ENCODE measurements at regions not wholly inside any gene's neighbourhood (a gene's known extent, or its start where the extent isn't known, plus 50 kb on each side); places are given as distances from the start of the nearest gene placed in this dataset.

DNA sequence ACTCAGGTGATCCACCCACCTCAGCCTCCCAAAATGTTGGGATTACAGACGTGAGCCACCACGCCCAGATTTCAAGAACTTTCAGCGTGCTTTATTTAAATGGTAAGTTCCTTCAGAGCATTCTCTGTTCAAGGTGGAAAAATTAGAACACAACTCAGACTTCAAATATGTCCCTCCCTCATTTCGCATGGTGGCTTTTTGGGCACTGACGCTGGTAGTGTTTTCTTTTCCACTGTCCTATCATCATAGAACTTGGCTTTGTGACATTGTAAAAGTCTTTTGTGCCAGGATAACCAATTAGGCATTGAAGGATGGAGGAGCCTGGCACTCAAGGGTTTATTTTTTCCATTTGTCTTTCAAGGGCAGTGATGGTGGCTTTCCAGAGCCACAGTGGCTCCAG is 190.8 kb downstream of the NUAK1 start:
- no peak for DNase-seq

DNA sequence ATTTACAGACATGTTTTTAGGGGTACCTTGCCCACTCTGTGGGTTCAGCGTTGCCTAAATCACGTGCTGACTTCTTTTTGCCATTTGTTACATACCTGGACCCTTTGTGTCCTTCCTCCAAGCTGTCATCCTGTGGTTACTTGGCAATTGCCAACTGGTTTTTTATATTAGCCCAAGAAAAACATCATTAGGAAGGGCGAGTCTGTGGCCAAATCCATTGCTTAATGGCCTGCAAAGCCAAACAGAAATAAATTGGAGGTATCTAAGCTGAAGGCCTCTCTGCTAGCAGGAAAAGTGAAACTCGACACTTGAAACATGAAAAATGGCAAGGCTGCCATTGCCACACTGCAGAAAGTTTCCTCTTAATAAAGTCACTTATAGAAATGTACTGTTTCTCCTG is 190.4 kb downstream of the NUAK1 start:
- Histone ChIP-seq H3K4me3 (ENCODE audit: low read length) (no peak overlapping the region), H3K9me3 (ENCODE audit: control insufficient read depth in 2 of 3, low read length in 3 of 3) (peaks cover 0 to 3% (median 0%) of the 10 kb centered on the region in 3 experiments), H3K36me3 (ENCODE audit: control insufficient read depth in 2 of 3, insufficient read depth in 3 of 3, low read length in 3 of 3) (no peaks in the 10 kb centered on the region), H3K4me1 (ENCODE audit: control insufficient read depth in 2 of 2, insufficient read depth in 2 of 2, low read length in 2 of 2) (no peaks in the 10 kb centered on the region), H3K27ac (ENCODE audit: low read depth, low read length) (no peak overlapping the region), H3K27me3 (ENCODE audit: control insufficient read depth in 2 of 2, insufficient read depth in 2 of 2, low read length in 2 of 2) (no peaks in the 10 kb centered on the region)
- peaks cover 0 to 13% (median 6%) of the 10 kb centered on the region in 11 donors for H3K9me3 Mint-ChIP-seq
- H3K36me3 Mint-ChIP-seq: no peaks in the 10 kb centered on the region
- intact Hi-C loops (cut with micrococcal nuclease): no loop called here
- no peak overlapping the region for H3K27ac Mint-ChIP-seq
- no peak for DNase-seq
- H3K27me3 Mint-ChIP-seq: peaks cover 0 to 15% (median 5%) of the 10 kb centered on the region in 5 donors
- CTCF ChIA-PET: no interaction called here
- no peak overlapping the region for H3K4me3 Mint-ChIP-seq
- no peaks in the 10 kb centered on the region for H3K4me1 Mint-ChIP-seq
- no peak for ATAC-seq
- POLR2A ChIA-PET: no interaction called here

More for the DNA sequence above, 190.8 kb downstream of the NUAK1 start:
- Histone ChIP-seq H3K4me1 (ENCODE audit: control insufficient read depth in 2 of 2, insufficient read depth in 2 of 2, low read length in 2 of 2) (no peaks in the 10 kb centered on the region), H3K36me3 (ENCODE audit: control insufficient read depth in 2 of 3, insufficient read depth in 3 of 3, low read length in 3 of 3) (no peaks in the 10 kb centered on the region), H3K4me3 (ENCODE audit: low read length) (no peak overlapping the region), H3K9me3 (ENCODE audit: control insufficient read depth in 2 of 3, low read length in 3 of 3) (peaks cover 0 to 3% (median 0%) of the 10 kb centered on the region in 3 experiments), H3K27me3 (ENCODE audit: control insufficient read depth in 2 of 2, insufficient read depth in 2 of 2, low read length in 2 of 2) (no peaks in the 10 kb centered on the region), H3K27ac (ENCODE audit: low read depth, low read length) (no peak overlapping the region)
- CTCF ChIA-PET: no interaction called here
- Mint-ChIP-seq H3K27ac (no peak overlapping the region), H3K4me1 (no peaks in the 10 kb centered on the region), H3K27me3 (peaks cover 0 to 16% (median 9%) of the 10 kb centered on the region in 5 donors), H3K36me3 (no peaks in the 10 kb centered on the region), H3K4me3 (no peak overlapping the region), H3K9me3 (peaks cover 0 to 15% (median 6%) of the 10 kb centered on the region in 11 donors)
- POLR2A ChIA-PET: no interaction called here
- intact Hi-C loops (cut with micrococcal nuclease): no loop called here
- no peak for ATAC-seq

DNA sequence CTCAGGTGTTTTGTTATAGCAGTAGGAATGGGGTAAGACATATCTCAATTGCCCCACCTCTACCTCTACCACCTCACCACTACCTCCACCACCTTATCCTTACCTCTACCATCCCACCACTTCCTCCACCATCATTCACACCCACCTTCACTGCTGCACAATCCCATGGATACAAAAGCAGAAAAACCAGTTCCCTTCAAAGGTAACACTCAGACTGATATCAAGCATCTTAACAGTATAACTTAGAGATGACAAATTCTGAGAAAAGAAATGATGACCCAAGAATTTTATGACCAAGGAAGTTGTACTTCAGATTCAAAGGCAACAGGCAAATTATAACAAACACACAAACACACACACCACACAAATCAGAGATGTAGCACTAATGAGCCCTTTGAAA is 189.4 kb downstream of the NUAK1 start:
- H3K27ac ChIP-seq (ENCODE audit: low read depth, low read length): no peak overlapping the region
- ATAC-seq: no peak
- H3K4me3 Mint-ChIP-seq: no peak overlapping the region

DNA sequence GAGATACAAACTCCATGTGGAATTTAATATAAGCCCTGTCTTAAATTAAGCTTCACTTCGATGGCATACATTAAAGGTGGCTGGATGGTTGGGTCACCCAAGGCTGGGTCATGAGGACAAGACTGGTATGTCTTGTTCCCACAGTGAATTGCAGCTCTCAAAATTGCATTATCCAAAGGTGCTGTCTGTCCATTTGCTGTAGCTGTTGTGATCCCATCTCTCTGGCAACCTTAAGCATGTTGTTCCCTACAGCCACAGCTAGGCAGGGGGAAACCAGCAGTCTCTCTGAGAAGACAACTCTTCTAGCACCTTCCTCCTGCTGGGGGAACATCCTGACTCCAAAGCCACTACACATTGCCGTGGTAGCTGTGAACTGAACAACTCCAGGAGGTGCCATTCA is 187.0 kb downstream of the NUAK1 start:
- no peaks in the 10 kb centered on the region for H3K4me1 ChIP-seq (ENCODE audit: control insufficient read depth in 2 of 2, insufficient read depth in 2 of 2, low read length in 2 of 2)
- no peak overlapping the region for H3K4me3 ChIP-seq (ENCODE audit: low read length)
- H3K4me1 Mint-ChIP-seq: no peaks in the 10 kb centered on the region
- DNase-seq (no peak), ATAC-seq (no peak)
- no peaks in the 10 kb centered on the region for H3K36me3 ChIP-seq (ENCODE audit: control insufficient read depth in 2 of 3, insufficient read depth in 3 of 3, low read length in 3 of 3)
- H3K27ac Mint-ChIP-seq: no peak overlapping the region
- H3K27me3 ChIP-seq (ENCODE audit: control insufficient read depth in 2 of 2, insufficient read depth in 2 of 2, low read length in 2 of 2): peaks cover 0 to 3% of the 10 kb centered on the region in 2 donors
- intact Hi-C loops (cut with micrococcal nuclease): no loop called here
- no peaks in the 10 kb centered on the region for H3K9me3 ChIP-seq (ENCODE audit: control insufficient read depth in 2 of 3, low read length in 3 of 3)
- H3K27ac ChIP-seq (ENCODE audit: low read depth, low read length): no peak overlapping the region
- H3K9me3 Mint-ChIP-seq: peaks cover 0 to 8% (median 0%) of the 10 kb centered on the region in 11 donors
- H3K4me3 Mint-ChIP-seq: no peak overlapping the region
- ChIA-PET CTCF (no interaction called here), POLR2A (no interaction called here)
- peaks cover 0 to 18% (median 0%) of the 10 kb centered on the region in 5 donors for H3K27me3 Mint-ChIP-seq
- no peaks in the 10 kb centered on the region for H3K36me3 Mint-ChIP-seq

More for the DNA sequence above, 189.4 kb downstream of the NUAK1 start:
- Histone ChIP-seq H3K4me3 (ENCODE audit: low read length) (no peak overlapping the region), H3K36me3 (ENCODE audit: control insufficient read depth in 2 of 3, insufficient read depth in 3 of 3, low read length in 3 of 3) (no peaks in the 10 kb centered on the region), H3K4me1 (ENCODE audit: control insufficient read depth in 2 of 2, insufficient read depth in 2 of 2, low read length in 2 of 2) (no peaks in the 10 kb centered on the region), H3K9me3 (ENCODE audit: control insufficient read depth in 2 of 3, low read length in 3 of 3) (no peaks in the 10 kb centered on the region), H3K27me3 (ENCODE audit: control insufficient read depth in 2 of 2, insufficient read depth in 2 of 2, low read length in 2 of 2) (no peaks in the 10 kb centered on the region)
- CTCF ChIA-PET: no interaction called here
- no peak for DNase-seq
- H3K4me1 Mint-ChIP-seq: no peaks in the 10 kb centered on the region
- POLR2A ChIA-PET: no interaction called here
- no peak overlapping the region for H3K27ac Mint-ChIP-seq
- H3K36me3 Mint-ChIP-seq: no peaks in the 10 kb centered on the region
- intact Hi-C loops (cut with micrococcal nuclease): no loop called here
- H3K27me3 Mint-ChIP-seq: peaks cover 0 to 13% (median 4%) of the 10 kb centered on the region in 5 donors
- H3K9me3 Mint-ChIP-seq: peaks cover 0 to 12% (median 3%) of the 10 kb centered on the region in 11 donors

DNA sequence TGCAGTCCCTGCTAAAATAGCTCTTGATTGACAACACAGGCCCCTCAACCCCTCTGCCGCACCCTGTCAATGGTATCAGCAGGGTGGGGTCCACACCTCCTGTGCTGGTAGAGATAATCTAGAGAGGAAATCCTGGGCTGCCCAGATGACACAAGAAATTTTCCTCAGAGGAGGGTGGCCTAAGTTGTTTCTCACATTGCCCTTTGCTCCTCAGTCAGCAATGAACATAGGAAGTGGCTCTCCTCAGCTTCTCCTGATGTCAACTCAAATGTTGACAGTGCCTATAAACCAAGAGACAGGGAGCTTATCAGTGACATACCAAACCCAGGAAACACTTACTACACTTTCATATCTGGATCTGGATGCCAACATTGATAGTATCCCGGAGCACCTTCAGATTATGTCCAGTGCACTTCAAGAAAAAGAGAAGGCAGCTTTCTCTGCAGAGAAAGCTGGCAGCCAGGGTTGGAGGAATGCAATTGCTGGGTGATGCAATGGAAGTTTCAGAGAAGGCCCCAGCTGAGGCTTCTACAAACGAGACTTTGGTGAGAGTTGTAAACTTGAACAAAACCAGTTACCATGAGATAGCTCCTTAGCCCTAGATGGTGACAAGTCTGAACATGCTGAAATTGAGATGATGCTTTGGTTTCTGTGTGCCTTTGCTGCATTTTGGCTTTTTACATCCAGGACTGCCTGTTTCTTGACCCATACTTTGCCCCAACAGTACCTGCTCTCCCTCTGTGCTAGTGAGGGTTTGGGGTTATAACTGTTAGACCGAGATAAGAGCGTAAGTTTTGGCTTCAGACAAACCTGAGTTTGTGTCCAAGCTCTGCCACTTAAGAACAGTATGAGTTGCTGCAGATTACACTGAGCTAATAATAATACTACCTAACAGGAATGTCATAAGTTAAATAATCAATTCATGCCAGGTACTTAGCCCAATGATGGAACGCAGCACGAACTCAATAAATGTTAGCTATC is 183.5 kb downstream of the NUAK1 start:
- H3K4me1 Mint-ChIP-seq: no peaks in the 10 kb centered on the region
- Histone ChIP-seq H3K36me3 (ENCODE audit: control insufficient read depth in 2 of 3, insufficient read depth in 3 of 3, low read length in 3 of 3) (no peaks in the 10 kb centered on the region), H3K4me3 (ENCODE audit: low read length) (no peak overlapping the region), H3K9me3 (ENCODE audit: control insufficient read depth in 2 of 3, low read length in 3 of 3) (no peaks in the 10 kb centered on the region), H3K4me1 (ENCODE audit: control insufficient read depth in 2 of 2, insufficient read depth in 2 of 2, low read length in 2 of 2) (no peaks in the 10 kb centered on the region), H3K27me3 (ENCODE audit: control insufficient read depth in 2 of 2, insufficient read depth in 2 of 2, low read length in 2 of 2) (peaks cover 0 to 3% of the 10 kb centered on the region in 2 donors), H3K27ac (ENCODE audit: low read depth, low read length) (no peak overlapping the region)
- DNase-seq: no peak
- ChIA-PET POLR2A (no interaction called here), CTCF (no interaction called here)
- intact Hi-C loops (cut with micrococcal nuclease): no loop called here
- no peaks in the 10 kb centered on the region for H3K36me3 Mint-ChIP-seq
- H3K27ac Mint-ChIP-seq: no peak overlapping the region
- no peak for ATAC-seq
- H3K27me3 Mint-ChIP-seq: peaks cover 0 to 30% (median 5%) of the 10 kb centered on the region in 5 donors
- H3K9me3 Mint-ChIP-seq: peaks cover 0 to 7% (median 0%) of the 10 kb centered on the region in 11 donors
- no peak overlapping the region for H3K4me3 Mint-ChIP-seq

DNA sequence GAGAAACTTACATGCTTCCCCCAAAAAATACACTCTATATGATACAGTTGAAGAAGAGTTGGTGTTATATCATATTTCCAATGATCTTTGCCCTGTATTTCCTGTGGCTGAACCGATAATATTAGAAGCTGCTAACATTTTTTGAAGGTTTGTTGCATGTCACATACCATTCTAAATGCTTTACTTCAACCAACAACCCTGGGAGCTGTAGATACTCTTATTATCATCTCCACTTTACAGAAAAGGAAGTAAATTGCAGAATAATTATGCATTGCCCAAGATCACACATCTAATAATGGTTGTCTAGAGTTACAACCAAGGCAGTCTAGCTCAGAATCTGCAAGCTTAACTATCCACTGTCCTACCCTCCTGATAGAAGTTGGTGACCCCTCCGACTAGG is 182.8 kb downstream of the NUAK1 start:
- Mint-ChIP-seq H3K4me3 (no peak overlapping the region), H3K27ac (no peak overlapping the region), H3K27me3 (peaks cover 0 to 30% (median 8%) of the 10 kb centered on the region in 5 donors), H3K36me3 (no peaks in the 10 kb centered on the region), H3K4me1 (no peaks in the 10 kb centered on the region), H3K9me3 (peaks cover 0 to 7% (median 0%) of the 10 kb centered on the region in 11 donors)
- POLR2A ChIA-PET: no interaction called here
- Histone ChIP-seq H3K36me3 (ENCODE audit: control insufficient read depth in 2 of 3, insufficient read depth in 3 of 3, low read length in 3 of 3) (no peaks in the 10 kb centered on the region), H3K27ac (ENCODE audit: low read depth, low read length) (no peak overlapping the region), H3K9me3 (ENCODE audit: control insufficient read depth in 2 of 3, low read length in 3 of 3) (no peaks in the 10 kb centered on the region), H3K4me1 (ENCODE audit: control insufficient read depth in 2 of 2, insufficient read depth in 2 of 2, low read length in 2 of 2) (no peaks in the 10 kb centered on the region), H3K27me3 (ENCODE audit: control insufficient read depth in 2 of 2, insufficient read depth in 2 of 2, low read length in 2 of 2) (peaks cover 0 to 3% of the 10 kb centered on the region in 2 donors), H3K4me3 (ENCODE audit: low read length) (no peak overlapping the region)
- intact Hi-C loops (cut with micrococcal nuclease): no loop called here
- ATAC-seq (no peak), DNase-seq (no peak)
- CTCF ChIA-PET: no interaction called here

Data from naive thymus-derived CD4-positive, alpha-beta T cell (primary cell).